A172 (cell line): ENCODE measurements at regions not wholly inside any gene's neighbourhood (a gene's known extent, or its start where the extent isn't known, plus 50 kb on each side); places are given as distances from the start of the nearest gene placed in this dataset.

Experiments
- DNase-seq: peaks from one replicate; pipeline ENCODE4 v3.0.0-alpha.2; 2015; ENCODE audit warnings: low spot score

DNA sequence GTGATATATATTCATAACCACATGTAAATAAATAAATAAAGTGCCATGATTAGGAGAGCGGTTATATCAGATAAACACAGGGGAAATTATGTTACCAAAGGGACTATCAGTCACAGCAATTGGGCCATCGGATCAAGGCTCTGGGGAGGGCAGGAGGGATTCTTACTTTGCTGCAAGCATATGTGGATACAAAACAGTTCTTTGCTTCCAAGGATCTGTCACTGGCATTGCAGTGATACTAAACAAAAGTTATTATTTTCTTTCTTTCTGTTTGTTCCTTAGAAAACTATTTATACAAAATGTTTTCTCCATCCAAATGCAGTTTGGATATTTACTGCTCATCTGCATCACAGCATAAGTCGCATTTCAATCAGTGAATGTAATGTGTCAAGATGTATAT, 188.4 kb upstream of the MGMT start:
- no peak for DNase-seq

DNA sequence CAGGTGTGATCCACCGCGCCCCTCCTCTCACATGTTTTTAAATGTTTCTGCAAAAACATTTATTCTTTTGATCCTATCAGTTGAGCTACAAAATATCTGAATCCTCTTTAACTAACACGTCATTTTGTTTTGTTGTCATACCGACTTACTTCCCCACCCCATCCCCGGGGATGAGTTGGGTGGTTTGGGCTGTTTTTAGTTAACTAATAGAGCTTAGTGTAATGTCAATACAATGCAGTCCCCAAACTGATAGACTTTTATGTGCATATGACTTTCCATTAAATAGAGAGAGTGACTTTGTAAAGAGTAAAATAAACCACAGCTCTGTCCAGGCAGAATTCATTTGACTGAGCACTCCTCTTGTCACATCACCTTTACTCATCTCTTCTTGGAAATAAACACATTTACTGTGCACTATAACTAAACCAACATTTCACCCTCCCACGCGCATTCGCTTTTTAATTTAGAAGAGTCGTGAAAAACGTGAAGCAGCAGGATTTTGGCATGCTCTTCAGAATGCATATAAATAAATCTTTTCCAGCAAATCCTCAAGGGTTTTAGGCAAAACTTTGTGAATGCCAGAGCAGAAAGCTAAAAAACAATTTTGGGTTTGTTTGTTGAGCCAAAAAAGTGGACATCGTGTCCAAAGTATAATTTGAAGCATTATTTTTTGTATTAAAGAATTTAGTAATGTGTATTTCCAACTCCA, 187.4 kb upstream of the MGMT start:
- no peak for DNase-seq

GRCh38 chr10:129280155-129280502, 186.9 kb upstream of the MGMT start:
- DNase-seq = no peak

DNA sequence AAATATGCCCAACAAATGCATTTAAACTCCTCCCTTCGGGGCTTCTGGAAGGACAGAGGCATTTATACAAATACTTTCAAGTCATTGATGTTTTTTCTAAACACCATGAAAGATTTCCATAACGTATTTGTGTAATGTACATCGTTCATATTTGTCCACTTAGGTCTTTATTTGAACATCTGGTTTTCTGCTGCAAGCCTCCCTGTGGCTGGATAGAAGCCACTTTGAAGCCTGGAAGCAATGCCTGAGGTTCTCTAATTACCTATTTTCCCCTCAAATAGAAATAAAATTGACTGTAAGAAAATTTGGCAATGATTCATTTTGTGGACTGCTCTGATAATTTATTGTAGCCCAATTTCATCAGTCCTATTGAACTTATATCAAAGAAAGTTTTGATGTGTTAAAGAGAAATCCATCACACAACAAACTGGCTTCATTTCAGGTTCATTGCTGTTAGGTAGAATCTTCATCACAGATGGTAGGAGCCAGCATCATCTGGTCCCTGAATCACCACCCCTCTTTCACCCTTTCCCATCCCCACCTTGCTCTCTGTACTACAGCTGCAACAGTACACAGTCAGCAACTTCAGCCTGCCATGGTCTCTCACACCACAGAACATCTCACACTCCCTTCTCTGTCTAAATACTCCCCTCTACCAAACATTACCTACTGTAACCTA, 186.0 kb upstream of the MGMT start:
- DNase-seq = no peak

- DNase-seq = no peak
Observed at GRCh38 chr10:129285459-129285858, 181.6 kb upstream of the MGMT start.

GRCh38 chr10:129288999-129289584, 177.9 kb upstream of the MGMT start:
- DNase-seq = no peak

DNA sequence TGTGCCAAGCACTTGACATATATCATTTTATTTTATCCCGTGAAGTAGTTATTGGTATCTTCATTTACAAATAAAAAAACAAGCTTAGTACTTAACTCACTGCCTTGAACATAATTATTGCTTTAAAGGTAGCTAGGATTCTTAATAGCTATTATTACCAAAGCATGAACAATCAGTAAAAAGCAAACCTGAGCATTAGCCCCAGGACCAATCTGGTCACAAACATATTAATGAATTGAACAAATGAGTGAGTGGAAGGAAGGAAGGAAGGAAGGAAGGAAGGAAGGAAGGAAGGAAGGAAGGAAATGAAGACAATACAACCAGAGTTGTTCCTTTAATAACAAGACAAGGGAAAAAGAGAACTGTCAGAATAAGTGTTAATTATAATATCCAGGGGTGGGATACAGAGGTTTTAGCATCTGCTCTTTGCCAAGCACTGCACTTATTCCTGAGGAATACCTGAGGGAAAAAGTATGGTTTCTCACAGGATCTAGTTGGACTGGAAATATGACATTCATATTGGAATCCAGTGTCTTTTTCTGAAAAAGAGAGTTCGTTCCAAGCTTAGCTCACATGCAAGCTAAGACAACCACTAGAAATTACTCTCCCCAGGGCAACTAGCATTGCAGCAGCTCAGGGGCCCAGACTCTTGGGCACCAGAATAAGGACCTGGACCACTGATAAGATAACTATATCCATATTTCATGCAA, 172.9 kb upstream of the MGMT start:
- DNase-seq = no peak

DNA sequence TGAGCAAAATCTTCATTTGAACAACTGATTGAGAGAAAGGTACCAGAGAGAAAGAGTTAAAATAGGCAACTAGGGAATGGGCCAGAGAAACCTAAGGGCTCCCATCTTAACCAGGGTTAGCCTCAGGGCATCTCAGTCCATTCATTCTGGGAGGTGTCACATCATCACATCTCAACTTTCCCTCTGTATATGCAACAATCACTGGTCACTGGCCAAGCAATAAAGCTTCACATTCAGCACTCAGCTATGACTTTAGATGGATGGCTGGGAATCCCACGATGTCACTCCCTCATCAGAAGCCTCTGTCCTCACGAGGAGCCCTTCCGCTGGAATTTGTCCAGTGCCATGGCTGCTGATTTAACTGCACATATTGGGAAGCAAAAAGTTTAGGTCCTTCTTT, 172.1 kb upstream of the MGMT start:
- DNase-seq = no peak

GRCh38 chr10:129305046-129305445, 162.0 kb upstream of the MGMT start:
- no peak for DNase-seq

- no peak for DNase-seq
Observed at GRCh38 chr10:129307141-129307540, 159.9 kb upstream of the MGMT start.

GRCh38 chr10:129308953-129309564, 158.0 kb upstream of the MGMT start:
- DNase-seq = no peak

- no peak for DNase-seq
Observed at GRCh38 chr10:129309565-129309964, 157.5 kb upstream of the MGMT start.

DNA sequence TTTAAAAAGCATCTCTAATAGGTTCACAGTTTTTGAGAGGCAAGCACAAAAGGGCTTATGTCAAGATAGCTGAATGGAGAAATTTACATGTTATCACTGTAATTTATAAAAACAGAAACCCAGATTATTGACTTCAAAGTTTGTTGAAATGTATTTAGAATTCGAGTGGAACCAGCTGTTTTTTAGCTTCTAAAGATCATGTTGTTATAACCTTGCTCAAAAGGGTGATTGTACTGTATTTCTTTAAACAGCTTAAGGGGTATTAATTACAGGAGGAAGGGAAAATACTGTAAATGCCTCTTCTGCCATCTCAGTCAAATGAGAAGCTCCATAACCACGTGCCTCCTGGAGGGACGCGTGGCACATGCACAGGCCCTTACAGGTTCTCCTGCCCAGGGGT, 156.2 kb upstream of the MGMT start:
- no peak for DNase-seq

GRCh38 chr10:129319934-129320333, 147.1 kb upstream of the MGMT start:
- DNase-seq = no peak

DNA sequence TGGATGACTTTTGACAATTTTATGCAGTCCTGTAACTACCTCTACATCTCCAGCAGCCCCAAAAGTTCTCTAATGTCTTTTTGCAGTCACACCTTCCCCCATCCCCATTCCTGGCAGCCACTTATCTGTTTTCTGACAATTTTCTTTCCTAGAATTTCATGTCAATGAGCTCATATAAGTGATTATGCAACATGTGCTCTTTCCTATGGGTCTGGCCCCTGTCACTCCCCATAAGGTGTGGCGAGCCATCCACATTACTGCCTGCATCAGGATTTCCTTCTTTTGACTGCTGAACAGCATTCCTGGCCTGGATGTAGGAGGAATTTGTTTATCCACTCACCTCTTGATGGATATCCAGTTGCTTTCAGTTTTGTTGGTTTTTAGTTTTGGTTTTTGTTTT, 146.7 kb upstream of the MGMT start:
- DNase-seq = no peak

DNA sequence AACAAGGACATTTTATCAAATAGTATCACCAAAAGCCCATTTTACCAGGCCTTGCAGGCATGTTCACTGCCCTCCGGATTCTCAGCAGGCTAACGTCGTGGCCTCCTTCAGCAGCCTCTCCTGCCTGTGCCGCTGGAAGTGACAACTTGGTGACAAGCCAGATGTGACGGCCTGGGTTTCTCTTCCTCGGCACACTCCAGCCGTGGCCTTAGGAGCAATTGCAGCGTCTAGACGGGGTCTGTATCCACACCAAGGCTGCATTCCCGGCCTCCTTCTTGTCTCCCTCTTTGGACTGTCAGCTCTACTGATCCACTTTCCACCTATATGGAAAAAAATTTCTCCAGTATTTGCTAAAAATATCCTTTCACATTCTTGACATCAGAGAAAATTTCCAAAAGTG, 145.3 kb upstream of the MGMT start:
- DNase-seq = no peak

DNA sequence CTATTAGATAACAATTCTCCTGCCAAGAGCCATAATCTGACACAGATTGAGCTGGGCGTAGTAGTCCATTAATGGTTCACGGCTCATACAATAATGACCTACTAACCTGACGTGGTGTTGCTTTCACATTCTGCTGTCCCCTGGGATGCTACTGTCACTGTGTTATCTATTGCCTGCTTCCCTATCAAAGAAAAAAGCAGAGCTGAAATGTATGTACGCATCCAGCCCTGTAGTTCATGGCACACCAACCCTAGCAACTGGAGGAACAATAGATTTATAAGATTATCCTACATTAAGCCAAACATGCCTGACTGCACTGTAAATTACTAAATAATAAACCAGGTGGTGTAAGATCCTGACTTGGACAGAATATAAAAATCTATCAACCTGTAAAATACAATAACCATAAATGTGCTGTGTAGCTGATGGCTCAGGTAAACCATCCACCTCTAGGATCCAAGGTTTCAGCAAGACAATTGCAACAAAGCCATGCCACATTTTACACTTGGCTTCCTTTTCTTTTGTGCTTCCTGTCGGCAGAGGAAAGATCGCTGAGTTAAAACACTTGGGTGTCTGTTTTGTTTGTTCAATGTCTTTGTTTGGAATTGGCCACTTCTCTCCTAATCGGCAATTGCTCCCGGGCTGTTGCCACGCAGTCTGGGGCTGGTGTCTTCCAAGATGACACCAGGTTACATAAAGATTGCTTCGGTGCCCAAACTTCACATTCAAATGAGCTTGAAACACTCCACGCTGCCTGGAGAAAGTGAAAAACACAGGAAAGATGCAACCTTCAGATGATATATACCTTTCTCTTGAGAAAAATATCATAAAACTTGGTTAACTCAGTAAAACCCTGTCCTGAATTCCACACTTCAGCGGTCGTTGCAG, 143.9 kb upstream of the MGMT start:
- no peak for DNase-seq

DNA sequence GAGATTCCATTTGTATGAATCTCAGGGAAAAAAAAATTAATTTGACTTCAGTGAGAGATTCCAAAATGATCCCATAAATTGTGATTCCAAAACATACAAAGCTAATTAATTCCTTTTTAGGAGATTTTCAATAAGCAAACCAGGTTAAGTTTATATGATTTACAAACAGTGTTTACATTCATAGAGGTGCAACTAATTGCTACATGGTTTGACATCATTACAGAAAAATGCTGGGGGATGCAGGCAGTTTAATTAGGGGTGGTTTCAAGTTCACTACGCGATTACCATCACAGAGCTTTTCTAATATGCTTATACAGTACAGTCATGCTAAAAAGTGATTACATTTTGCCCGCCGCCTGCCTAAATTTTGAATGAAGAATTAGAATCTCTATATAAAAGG, 143.2 kb upstream of the MGMT start:
- no peak for DNase-seq

DNA sequence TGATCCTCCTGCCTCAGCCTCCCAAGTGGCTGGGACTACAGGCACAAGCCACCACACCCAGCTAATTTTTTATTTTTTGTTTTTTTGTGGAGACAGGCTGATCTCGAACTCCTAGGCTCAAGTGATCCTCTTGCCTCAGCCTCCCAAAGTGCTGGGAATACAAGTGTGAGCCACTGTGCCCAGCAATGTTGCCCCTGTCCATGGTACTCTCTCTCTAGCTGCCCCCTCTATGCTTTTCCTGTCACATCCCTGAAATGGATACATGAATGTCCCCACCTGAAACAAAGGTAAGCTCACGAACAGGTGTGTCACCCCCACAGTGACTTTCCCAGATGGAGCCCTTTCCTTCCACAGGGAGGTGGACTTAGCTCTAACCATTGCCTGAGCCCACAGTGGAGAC, 141.1 kb upstream of the MGMT start:
- no peak for DNase-seq

GRCh38 chr10:129328546-129328945, 138.5 kb upstream of the MGMT start:
- DNase-seq = no peak

- no peak for DNase-seq
Observed at GRCh38 chr10:129329385-129330055, 137.5 kb upstream of the MGMT start.
